Dermis microvascular lymphatic vessel endothelial cell (primary cell): ENCODE measurements at regions not wholly inside any gene's neighbourhood (a gene's known extent, or its start where the extent isn't known, plus 50 kb on each side); places are given as distances from the start of the nearest gene placed in this dataset.
"Not testable (repeated sequence)": the region's sequence is repeated elsewhere in the genome, so short reads cannot be mapped to it uniquely, and the experiment has no call there.

Experiments used
- DNase-seq, 2 donors: peaks; one replicate each; pipeline versions ENCODE4 v3.0.0 to v3.0.0-alpha.2; 2010; ENCODE audit warnings: low read depth in 2 of 2

- DNase-seq, result no peak
Observed at GRCh38 chr4:34250562-34250961, 1993.8 kb downstream of the ARAP2 start.

GRCh38 chr4:34253239-34253638, 1991.1 kb downstream of the ARAP2 start:
- DNase-seq, result no peak

- no peak for DNase-seq
Observed at GRCh38 chr4:34258176-34258575, 1986.1 kb downstream of the ARAP2 start.

GRCh38 chr4:34261799-34262314, 1982.5 kb downstream of the ARAP2 start:
- DNase-seq, result no peak

- DNase-seq, result no peak
Observed at GRCh38 chr4:34269613-34270012, 1974.7 kb downstream of the ARAP2 start.

- DNase-seq, result no peak
Observed at GRCh38 chr4:34271479-34272355, 1972.6 kb downstream of the ARAP2 start.

- DNase-seq, result no peak
Observed at GRCh38 chr4:34279011-34279410, 1965.3 kb downstream of the ARAP2 start.

- DNase-seq, result no peak
Observed at GRCh38 chr4:34280131-34280530, 1964.2 kb downstream of the ARAP2 start.

GRCh38 chr4:34281826-34282225, 1962.5 kb downstream of the ARAP2 start:
- DNase-seq, result no peak

GRCh38 chr4:34289489-34289888, 1954.8 kb downstream of the ARAP2 start:
- DNase-seq, result no peak

GRCh38 chr4:34289962-34290361, 1954.4 kb downstream of the ARAP2 start:
- no peak for DNase-seq

GRCh38 chr4:34293459-34293858, 1950.9 kb downstream of the ARAP2 start:
- no peak for DNase-seq

- no peak for DNase-seq
Observed at GRCh38 chr4:34309383-34309906, 1934.9 kb downstream of the ARAP2 start.

GRCh38 chr4:34318773-34319172, 1925.5 kb downstream of the ARAP2 start:
- no peak for DNase-seq

GRCh38 chr4:34323549-34324320, 1920.6 kb downstream of the ARAP2 start:
- no peak for DNase-seq

GRCh38 chr4:34328939-34329338, 1915.4 kb downstream of the ARAP2 start:
- no peak for DNase-seq

GRCh38 chr4:34335156-34335555, 1909.2 kb downstream of the ARAP2 start:
- DNase-seq, result not testable (repeated sequence)

- DNase-seq, result not testable (repeated sequence)
Observed at GRCh38 chr4:34335556-34335955, 1908.8 kb downstream of the ARAP2 start.

- no peak for DNase-seq
Observed at GRCh38 chr4:34362654-34363053, 1881.7 kb downstream of the ARAP2 start.

- no peak for DNase-seq
Observed at GRCh38 chr4:34363842-34364241, 1880.5 kb downstream of the ARAP2 start.

- DNase-seq, result no peak
Observed at GRCh38 chr4:34365946-34366345, 1878.4 kb downstream of the ARAP2 start.

- no peak for DNase-seq
Observed at GRCh38 chr4:34371676-34372075, 1872.6 kb downstream of the ARAP2 start.
